NCI-H2081 treated with DMSO at 0.1 percent for 48 hours (cell line): ENCODE measurements at regions not wholly inside any gene's neighbourhood (a gene's known extent, or its start where the extent isn't known, plus 50 kb on each side); places are given as distances from the start of the nearest gene placed in this dataset.
"Not testable (repeated sequence)": the region's sequence is repeated elsewhere in the genome, so short reads cannot be mapped to it uniquely, and the experiment has no call there.

ENCODE experiments used
- DNase-seq: peaks from one replicate; lab custom pipeline; 2025; lab: John Stamatoyannopoulos, UW

- DNase-seq = no peak
Measured at GRCh38 chr1:88466011-88466410, 218.1 kb upstream of the PKN2 start.

- no peak for DNase-seq
Measured at GRCh38 chr1:88466899-88467580, 217.0 kb upstream of the PKN2 start.

GRCh38 chr1:88472298-88472697, 211.8 kb upstream of the PKN2 start:
- DNase-seq = no peak

- no peak for DNase-seq
Measured at GRCh38 chr1:88472714-88473113, 211.4 kb upstream of the PKN2 start.

- DNase-seq = no peak
Measured at GRCh38 chr1:88474555-88475304, 209.3 kb upstream of the PKN2 start.

- no peak for DNase-seq
Measured at GRCh38 chr1:88484881-88485280, 199.2 kb upstream of the PKN2 start.

GRCh38 chr1:88488237-88488636, 195.8 kb upstream of the PKN2 start:
- DNase-seq = no peak

- DNase-seq = no peak
Measured at GRCh38 chr1:88490676-88491075, 193.4 kb upstream of the PKN2 start.

GRCh38 chr1:88499671-88500070, 184.4 kb upstream of the PKN2 start:
- no peak for DNase-seq

- DNase-seq = no peak
Measured at GRCh38 chr1:88502886-88503285, 181.2 kb upstream of the PKN2 start.

- no peak for DNase-seq
Measured at GRCh38 chr1:88503646-88504045, 180.4 kb upstream of the PKN2 start.

- no peak for DNase-seq
Measured at GRCh38 chr1:88504601-88505000, 179.5 kb upstream of the PKN2 start.

- DNase-seq = no peak
Measured at GRCh38 chr1:88509379-88509778, 174.7 kb upstream of the PKN2 start.

GRCh38 chr1:88514544-88515060, 169.5 kb upstream of the PKN2 start:
- no peak for DNase-seq

GRCh38 chr1:88517499-88517898, 166.6 kb upstream of the PKN2 start:
- not testable (repeated sequence) for DNase-seq

- DNase-seq = no peak
Measured at GRCh38 chr1:88519156-88519555, 164.9 kb upstream of the PKN2 start.

GRCh38 chr1:88523854-88524528, 160.1 kb upstream of the PKN2 start:
- no peak for DNase-seq

- no peak for DNase-seq
Measured at GRCh38 chr1:88526456-88526855, 157.6 kb upstream of the PKN2 start.

- no peak for DNase-seq
Measured at GRCh38 chr1:88528792-88529191, 155.3 kb upstream of the PKN2 start.

- DNase-seq = no peak
Measured at GRCh38 chr1:88529581-88529980, 154.5 kb upstream of the PKN2 start.

- no peak for DNase-seq
Measured at GRCh38 chr1:88530246-88530645, 153.8 kb upstream of the PKN2 start.

GRCh38 chr1:88537787-88538186, 146.3 kb upstream of the PKN2 start:
- no peak for DNase-seq
